GM04504 (cell line): ENCODE measurements at regions not wholly inside any gene's neighbourhood (a gene's known extent, or its start where the extent isn't known, plus 50 kb on each side); places are given as distances from the start of the nearest gene placed in this dataset.
A peak's percentile ranks its signal among the peaks of the same experiment; 100 is the strongest.

Source experiments
- DNase-seq: peaks from one replicate; pipeline ENCODE4 v3.0.0-alpha.2; 2012; ENCODE audit warnings: low read depth

DNA sequence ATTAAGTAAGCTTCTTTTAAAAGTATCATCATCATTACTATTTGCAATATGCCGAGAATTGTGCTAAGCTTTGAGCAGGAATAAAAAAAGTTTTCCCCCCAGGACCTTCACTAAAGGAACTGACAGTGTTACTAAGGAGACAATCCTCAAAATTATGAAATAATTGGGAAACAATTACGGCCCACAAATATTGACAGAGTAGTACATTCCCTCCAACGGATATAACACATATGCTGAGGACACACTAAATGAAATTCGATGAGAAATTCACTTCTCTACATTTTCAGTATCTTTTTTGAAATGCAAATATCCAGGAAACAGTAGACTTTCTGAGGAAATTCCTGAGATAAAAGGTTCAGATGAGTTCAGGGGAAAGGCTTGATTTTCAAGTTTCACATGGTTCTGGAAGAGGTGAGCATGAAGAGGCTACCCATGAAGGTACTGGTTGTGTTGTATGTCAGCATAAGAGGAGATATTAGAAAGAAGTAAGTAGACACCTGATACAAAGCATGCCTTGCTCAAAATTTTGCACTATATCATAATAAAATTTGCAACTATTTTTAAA, 171.2 kb upstream of the NR5A2 start:
- no peak for DNase-seq

DNA sequence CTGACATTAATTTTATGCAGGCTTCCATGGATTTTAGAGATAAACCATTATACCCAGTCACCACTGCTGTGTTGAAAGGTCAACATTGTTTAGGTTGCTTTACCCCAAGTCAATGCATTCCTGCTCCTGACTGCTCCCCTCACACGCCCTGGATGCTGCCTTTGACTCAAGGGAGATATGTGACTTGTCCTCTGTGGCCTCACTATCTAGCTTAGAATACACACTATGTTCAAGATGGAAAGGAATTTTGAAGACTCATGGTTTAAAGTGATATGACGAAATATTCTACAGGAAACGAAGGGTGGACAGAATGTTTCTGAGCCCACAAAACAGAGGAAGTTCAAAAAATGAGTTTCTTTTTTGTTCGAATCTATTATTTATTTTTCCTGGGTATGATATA, 170.4 kb upstream of the NR5A2 start:
- DNase-seq = no peak

DNA sequence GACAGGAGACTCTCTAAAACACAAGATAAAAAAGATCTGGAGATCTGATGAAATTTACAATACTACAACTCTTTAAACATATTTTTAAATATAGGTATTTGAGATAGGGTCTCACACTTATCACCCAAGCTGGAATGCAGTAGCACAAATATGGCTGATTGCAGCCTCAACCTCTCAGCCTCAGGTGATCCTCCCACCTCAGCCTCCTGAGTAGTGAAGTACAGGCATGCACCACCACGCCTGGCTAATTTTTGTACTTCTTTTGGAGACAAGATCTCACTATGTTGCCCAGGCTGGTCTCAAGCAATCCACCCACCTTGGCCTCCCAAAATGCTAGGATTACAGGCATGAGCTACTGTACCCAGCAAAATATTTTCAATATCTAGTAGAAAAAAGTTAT, 170.0 kb upstream of the NR5A2 start:
- DNase-seq = no peak

DNA sequence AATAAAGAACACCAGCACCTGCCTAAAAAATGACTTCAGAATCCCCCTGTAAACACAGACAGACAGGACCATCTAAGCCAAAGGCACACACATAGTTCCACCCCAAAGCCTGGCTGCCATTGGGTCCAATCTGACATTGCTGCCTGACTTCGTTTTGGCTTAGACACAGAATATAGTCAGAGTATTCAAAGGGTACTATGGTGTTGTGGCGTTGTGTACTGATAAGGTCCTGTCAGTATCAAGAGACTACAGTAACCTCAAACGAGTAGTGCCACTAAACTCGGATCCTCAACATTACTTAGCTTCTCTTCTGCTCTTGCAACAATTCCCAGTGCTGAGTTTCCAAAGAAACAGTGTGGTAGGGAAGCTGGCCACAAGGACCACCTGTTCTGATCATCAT, 169.3 kb upstream of the NR5A2 start:
- DNase-seq = no peak

DNA sequence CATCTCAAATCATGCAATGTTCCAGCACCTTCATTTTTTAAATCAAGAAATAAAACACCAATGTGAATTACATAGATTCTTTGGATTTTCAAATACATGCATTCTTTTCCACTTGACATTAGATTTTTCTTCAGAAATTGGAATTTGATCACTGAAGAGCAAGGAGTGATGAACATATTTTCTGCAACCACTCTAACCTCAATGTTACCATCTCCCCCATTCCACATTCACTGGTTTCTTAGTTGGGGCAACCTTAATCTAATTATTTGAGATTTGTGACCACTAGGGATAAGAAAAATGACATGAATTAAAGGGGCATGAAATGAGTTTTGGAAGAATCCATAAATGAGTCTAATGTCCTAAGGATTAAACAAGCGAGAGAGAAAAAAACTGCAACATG, 168.7 kb upstream of the NR5A2 start:
- DNase-seq = no peak

DNA sequence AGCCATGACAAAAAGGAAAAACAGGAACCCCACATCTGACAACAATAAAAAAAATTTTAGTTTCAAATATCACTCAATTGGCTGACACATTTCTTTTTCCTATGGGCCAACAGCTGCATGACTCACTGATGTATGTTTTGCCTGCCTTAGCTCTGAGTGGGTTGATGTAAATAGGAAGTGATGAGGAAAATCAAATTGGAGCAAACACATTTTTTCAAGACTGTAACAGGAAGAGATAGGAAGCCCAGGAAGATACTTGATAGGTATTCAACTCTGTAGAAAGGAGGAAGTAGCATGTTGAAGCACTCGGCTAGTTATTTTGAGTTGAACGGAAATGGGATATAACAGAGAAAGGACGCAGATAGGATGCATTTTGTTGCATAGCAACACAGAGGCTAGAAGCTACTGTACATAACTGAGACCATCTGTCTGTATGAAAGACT, 168.0 kb upstream of the NR5A2 start:
- DNase-seq = peak; percentile 40

DNA sequence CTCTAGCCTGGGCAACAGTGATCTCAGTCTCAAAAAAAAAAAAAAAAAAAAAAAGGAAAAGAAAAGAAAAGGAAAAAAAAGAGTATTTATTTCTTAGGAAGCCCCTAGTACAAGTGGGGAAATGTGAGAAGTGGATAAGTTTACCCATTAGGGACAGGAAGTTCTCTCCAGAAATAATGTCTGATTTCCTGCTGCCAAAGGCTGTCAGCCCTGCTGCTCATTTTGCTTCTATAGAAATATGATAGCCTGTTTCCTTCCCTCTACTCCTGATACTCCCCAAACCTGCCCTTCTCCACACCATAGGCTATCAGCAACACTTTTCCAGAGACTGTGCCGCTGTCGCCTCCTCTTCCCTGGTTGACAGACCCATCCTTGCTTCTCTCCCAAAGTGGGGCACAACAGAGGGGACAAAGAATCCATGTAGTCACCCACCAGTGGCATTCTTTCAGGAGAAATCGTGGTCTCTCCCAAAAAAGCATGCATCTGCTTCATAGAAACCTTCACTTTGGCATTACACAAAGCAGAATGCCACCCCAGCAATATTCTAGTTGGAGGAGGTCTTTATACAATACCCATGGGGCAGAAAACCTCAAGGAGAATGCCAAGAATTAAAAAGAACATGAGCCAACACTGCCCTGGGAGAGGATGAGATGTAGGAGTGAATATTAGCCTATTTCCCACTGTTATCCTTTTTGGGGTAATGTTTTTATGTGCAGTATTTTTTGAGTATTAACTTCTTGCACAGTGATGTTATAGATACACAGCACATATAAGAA, 166.3 kb upstream of the NR5A2 start:
- no peak for DNase-seq

DNA sequence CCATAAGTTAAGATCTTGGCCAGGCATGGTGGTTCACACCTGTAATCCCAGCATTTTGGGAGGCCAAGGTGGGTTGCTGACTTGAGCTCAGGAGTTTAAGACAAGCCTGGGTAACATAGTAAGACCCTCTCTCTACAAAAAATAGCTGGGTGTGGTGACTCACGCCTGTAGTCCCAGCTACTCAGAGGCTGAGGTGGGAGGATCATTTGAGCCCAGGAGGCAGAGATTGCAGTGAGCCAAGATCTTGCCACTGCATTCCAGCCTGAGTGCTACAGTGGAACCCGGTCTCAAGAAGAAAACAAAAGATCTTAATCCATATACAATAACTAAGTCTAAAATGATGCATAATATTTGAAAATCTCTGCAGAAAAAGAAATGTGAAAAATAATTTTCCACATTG, 165.5 kb upstream of the NR5A2 start:
- DNase-seq = no peak

DNA sequence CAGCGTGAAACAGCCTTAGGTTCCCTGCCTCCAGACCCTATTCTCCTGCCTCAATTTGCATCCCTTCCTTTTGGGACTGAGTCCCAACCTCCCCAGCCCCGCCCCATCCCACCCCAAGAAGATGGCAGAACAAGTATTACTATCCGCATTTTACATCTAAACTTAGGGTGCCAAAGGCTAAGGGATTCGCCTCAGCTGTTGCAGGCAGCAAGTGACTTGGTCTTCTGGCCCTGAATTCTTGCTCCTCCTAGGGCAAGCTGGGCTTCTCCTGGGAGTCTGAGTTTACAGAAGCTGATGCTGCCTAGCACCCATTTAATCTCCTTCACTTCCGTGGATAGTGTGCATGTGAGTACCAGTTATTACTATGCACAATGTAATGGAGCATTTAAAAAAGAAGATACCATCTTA, 161.3 kb upstream of the NR5A2 start:
- no peak for DNase-seq

DNA sequence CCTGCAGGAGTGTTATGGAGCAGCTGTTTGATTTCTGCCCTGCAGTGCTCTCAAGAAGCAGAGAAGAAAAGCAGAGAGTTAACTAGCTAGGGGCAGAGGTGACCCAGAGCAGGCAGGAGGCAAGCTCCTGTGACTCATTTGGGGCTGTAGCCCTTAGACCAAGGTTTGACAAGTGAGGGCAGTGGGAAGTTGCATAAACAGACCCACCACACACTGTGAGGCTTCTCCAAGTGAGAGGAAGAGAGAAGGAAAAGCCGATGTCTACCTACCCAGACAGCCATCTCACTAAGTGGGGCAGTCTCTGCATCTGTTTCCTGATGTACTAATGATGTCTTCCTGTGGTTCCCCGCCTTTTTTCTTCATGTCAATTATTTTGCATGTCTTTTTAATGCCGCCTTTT, 159.9 kb upstream of the NR5A2 start:
- DNase-seq = no peak

DNA sequence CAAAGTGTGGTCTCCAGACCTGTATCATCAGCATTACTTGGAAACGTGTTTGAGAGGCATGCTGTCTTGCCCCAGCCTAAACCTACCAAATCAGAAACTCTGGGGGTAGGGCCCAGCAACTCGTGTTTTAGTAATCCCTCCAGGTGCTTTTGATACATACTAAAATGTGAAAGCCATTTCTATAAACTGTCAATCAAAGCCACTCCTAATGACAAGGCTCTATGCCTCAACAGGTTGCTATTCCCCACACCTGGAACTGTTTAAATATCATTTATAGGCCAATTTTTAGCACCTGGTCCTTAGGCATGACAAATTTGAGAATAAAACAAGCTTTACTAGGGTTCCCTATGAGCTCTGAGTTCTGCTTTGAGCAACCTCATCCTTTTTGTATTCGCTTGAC, 158.7 kb upstream of the NR5A2 start:
- DNase-seq = no peak

DNA sequence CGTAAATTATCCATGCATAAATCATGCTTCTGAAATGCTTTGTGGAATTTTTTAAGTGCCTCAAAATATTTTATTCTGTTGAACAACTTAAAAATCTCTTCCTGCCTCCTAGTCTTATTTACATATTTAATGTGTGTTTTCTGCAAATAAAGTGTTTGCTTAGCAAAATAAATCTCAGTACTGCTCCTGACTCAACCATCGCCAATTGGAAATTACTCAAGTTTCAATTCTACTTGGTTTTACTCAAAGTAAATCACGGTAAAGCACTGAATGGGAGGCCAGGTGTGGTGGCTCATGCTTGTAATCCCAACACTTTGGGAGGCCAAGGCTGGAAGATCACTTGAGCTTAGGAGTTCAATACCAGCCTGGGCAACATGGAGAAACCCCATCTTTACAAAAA, 152.2 kb upstream of the NR5A2 start:
- no peak for DNase-seq

DNA sequence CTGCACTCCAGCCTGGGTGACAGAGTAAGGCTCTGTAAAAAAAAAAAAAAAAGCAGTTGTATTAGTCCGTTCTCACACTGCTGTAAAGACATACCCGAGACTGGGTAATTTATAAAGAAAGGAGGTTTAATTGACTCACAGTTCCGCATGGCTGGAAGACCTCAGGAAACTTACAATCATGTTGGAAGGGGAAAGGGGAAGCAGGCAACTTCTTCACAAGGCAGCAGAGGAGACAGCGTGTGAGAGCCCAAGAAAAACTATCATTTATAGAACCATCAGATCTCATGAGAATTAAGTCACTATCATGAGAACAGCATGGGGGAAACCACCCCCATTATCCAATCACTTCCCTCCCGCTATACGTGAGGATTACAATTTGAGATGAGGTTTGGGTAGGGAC, 151.7 kb upstream of the NR5A2 start:
- no peak for DNase-seq

DNA sequence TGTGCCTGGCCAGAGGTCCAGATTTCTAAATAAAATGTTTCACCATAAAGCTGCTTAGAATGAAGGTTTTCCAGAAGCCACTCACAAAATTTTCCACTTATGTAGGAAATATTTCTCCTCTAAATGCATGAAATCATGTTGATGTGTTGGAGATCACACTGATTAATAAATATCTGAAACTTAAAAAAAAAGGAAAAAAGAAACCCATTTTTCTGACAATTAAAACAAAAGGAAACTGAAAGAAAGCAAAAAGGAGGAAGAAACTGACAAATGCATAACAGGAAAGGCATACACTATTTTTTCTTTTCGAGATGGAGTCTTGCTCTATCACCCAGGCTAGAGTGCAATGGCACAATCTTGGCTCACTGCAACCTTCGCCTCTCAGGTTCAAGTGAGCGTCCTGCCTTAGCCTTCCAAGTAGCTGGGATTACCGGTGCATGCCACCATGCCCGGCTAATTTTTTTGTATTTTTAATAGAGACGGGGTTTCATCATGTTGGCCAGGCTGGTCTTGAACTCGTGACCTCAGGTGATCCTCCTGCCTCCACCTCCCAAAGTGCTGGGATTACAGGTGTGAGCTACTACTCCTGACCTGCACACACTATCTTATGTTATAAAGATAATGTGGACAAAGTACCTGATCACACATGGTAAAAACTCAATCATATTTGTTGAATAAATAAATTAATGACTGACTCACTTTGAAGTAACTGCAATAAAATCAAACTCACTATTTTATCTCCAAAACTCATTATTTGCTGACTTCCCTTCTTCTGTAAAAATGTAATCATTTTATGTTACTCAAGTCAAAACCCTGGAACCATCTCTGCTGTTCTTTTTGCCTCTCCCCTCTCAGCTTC, 149.8 kb upstream of the NR5A2 start:
- DNase-seq = no peak

DNA sequence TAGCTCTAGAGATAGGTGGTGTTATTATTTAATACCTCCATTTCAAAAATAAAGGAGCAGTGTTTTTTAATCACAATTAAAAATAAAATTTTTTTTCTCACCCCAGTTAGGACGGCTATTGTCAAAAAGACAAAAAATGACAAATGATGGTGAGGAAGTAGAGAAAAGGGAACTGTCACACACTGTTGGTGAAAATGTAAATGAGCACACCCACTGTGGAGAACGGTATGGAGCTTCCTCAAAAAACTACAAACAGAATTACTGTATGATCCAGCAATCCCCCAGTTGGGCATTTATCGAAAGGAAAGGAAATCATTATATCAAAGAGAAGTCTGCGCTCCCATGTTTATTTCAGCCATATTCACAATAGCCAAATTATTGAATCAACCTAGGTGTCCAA, 148.7 kb upstream of the NR5A2 start:
- DNase-seq = no peak

DNA sequence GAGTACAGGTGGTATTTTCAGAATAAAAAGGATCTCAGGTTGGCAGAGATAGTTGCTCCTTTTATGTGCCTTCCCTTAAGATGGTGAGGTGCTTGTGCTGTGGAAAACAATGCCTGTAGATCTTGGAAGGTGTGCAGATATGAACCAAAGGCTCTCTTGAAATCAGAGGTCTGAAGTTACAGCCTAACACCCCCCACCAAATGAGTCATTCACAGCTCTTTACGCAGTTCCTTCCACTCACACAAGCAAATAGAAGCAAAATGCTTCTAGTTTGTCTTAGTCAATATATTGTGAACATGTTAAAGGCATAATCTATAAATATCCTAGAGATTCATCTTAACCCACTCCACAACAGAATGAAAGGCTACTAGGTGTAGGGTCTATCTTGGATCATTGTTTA, 128.9 kb upstream of the NR5A2 start:
- DNase-seq = no peak

DNA sequence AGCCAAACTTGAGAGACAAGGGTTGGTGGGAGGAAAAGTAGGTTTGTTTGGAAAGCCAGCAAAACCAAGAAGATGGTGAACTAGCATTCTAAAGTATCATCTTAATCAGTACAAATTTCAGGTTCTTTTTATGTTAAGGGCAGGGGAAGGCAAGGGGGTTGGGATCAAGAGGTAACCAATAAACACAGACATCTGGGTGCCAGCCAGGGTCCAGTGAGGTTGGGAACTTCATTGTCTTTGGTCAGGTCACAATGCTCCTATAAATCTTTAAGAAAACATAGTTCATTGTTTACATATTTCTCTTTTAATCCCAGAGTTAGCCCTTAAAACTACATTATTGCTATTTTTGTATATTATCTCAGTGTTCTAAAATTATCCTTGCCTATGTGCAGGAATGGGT, 126.2 kb upstream of the NR5A2 start:
- DNase-seq = no peak

DNA sequence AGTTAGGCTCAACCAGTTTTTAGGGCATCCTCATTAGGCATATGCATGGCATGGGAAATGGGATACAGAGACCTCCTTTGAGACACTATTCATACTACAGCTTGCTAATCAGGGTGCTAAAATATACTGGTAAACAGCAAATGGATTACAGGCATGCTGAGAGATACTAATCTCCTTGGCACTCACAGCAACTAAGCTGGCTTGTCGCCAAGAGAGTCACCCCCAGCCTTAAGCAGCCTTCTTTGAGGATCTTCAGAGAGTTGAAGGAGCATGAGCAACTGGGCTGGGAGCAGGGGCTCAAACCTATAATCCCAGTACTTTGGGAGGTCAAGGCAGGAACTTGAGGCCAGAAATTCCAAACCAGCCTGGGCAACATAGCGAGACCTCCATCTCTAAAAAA, 120.1 kb upstream of the NR5A2 start:
- DNase-seq = no peak

DNA sequence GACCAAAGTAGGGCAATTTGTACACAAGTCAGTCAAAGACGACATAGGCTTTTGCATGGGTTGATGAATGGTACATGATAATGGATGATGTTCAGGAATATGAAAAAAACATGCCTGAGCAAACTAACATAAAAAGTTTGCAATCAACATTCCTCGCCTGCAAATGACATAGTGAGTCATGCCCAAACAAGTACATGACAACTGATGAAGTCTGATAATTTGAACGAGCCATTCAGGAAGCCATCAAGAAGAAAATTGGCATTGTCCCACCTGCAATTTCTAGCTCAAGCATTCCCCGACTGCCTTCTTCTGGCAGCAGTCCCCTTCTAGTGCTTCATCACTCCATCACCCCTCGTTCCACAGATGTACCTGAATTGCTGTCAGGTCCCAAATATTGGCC, 118.4 kb upstream of the NR5A2 start:
- DNase-seq = no peak

DNA sequence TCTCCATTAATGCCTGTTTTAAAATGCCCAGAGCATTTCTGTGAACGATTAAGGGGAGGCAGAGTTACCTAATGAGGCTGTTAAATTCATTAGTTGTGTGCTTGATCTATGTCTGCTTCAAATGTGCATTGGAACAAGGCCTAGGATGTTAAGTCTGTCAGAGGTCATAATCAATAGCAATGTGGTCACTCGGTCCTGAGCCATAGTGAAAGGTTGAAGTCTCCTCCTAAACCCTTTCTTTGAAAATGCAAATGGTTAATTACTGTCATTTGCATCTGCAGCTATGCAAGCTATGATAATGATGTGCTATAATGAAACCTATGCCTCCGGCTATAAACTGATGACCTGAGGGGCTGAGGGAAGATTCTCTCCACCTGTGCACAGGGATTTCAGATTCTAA, 114.2 kb upstream of the NR5A2 start:
- DNase-seq = no peak

DNA sequence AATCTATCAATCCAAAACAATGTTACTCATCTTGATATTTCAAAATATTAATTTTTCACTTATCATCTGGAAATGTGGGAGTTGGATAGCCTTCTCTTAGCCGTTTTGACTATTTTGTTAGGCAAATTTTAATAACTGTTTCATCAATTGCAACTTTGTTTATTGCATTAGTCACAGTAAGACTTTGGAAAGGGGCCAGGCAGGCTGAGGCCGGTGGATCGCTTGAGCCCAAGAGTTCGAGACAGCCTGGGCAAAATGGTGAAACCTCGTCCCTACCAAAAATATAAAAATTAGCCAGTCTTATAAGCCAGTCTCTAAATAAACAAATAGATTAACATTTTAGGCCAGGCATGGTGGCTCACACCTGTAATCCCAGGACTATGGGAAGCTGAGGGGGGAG, 113.0 kb upstream of the NR5A2 start:
- no peak for DNase-seq

DNA sequence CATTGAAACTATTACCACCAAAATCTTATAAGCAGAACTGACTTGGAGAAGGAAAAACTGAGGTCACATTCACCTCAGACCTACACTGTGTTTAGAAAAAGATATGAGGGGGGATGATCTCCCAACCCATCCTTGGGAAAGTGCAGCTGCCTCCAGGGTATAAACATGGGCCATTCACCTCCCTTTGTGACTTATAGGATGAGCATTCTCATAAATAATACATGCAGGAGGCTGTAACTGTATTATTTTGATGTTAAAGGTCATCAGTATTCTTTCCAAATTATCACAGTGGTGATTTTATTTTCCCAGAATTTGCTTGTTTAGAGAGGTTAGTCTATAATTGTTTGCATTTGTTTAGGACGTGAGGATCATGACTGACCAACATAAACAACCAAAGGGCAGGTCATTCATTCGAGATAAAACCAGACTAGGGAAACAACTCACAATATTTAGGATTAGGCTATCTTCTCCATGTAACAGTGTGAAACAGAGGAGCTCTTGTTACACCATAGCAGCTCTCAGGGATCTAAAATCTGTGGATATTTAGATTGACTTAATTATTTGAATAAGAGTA, 109.2 kb upstream of the NR5A2 start:
- DNase-seq = no peak

DNA sequence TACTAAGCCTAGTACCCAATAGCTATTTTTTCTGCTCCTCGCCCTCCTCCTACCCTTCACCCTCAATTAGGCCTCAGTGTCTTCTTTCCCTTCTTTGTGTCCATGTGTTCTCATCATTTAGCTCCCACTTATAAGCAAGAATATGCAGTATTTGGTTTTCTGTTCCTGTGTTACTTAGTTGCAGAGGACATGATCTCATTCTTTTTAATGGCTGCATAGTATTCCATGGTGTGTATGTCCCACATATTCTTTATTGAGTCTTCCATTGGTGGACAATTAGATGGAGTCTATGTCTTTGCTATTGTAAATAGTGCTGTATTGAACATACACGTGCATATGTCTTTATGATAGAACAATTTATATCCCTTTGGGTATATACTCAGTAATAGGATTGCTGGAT, 106.9 kb upstream of the NR5A2 start:
- DNase-seq = no peak
